Mesothelial cell of epicardium (in vitro differentiated cells): ENCODE measurements at regions not wholly inside any gene's neighbourhood (a gene's known extent, or its start where the extent isn't known, plus 50 kb on each side); places are given as distances from the start of the nearest gene placed in this dataset.

ENCODE experiments used
- DNase-seq, 2 experiments: peaks; one replicate each; pipeline ENCODE4 v3.0.0; 2021; ENCODE audit warnings: low spot score in 2 of 2; ENCODE audit not compliant: unreplicated experiment in 2 of 2
- H3K27ac Mint-ChIP-seq: 2 replicates; pipeline ENCODE4 v1.8.0; 2021; ENCODE audit warnings: mixed read lengths
- H3K27me3 Mint-ChIP-seq: 2 replicates; pipeline ENCODE4 v1.8.0; 2021; ENCODE audit warnings: low read depth, mixed read lengths
- H3K36me3 Mint-ChIP-seq: 2 replicates; pipeline ENCODE4 v1.8.0; 2021; ENCODE audit warnings: mixed read lengths
- H3K4me1 Mint-ChIP-seq: 2 replicates; pipeline ENCODE4 v1.8.0; 2021; ENCODE audit warnings: mixed read lengths
- H3K4me3 Mint-ChIP-seq: 2 replicates; pipeline ENCODE4 v1.8.0; 2021; ENCODE audit warnings: mild to moderate bottlenecking, moderate library complexity, mixed read lengths
- H3K9me3 Mint-ChIP-seq: 2 replicates; pipeline ENCODE4 v1.8.0; 2021; ENCODE audit warnings: mixed read lengths
- TF ChIP-seq, protein P1 (sequence below): fragments of 200-600 bp; sonication (generic); IDR thresholded peaks from one replicate; pipeline ENCODE4 v1.5.0; 2021; ENCODE audit warnings: antibody characterized with exemption; ENCODE audit not compliant: unreplicated experiment

DNA sequence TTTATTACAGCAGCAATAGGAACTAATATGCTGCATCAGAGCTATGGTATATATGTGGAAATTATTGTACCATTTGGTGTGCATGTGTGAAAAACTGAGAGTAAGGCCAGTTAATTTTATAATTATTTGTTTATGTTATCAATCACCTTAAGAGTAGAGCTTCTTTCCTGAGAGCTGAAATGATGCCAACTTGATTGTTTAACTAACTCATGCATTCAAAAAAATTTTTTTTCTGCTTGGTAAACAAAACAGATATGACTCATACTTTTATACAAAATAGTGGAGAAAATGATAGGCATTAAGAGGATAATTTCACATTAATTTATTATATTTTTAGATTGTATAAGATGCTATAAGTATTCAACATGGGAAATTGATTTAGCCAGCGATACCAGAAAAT is 622.7 kb downstream of the RAPGEF2 start:
- TF ChIP-seq, protein P1, sequence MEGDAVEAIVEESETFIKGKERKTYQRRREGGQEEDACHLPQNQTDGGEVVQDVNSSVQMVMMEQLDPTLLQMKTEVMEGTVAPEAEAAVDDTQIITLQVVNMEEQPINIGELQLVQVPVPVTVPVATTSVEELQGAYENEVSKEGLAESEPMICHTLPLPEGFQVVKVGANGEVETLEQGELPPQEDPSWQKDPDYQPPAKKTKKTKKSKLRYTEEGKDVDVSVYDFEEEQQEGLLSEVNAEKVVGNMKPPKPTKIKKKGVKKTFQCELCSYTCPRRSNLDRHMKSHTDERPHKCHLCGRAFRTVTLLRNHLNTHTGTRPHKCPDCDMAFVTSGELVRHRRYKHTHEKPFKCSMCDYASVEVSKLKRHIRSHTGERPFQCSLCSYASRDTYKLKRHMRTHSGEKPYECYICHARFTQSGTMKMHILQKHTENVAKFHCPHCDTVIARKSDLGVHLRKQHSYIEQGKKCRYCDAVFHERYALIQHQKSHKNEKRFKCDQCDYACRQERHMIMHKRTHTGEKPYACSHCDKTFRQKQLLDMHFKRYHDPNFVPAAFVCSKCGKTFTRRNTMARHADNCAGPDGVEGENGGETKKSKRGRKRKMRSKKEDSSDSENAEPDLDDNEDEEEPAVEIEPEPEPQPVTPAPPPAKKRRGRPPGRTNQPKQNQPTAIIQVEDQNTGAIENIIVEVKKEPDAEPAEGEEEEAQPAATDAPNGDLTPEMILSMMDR: no peak
- no peak for DNase-seq
- Mint-ChIP-seq H3K27ac (no peak overlapping the region), H3K36me3 (no peaks in the 10 kb centered on the region), H3K4me3 (no peak overlapping the region), H3K4me1 (no peaks in the 10 kb centered on the region), H3K9me3 (no peaks in the 10 kb centered on the region), H3K27me3 (no peaks in the 10 kb centered on the region)

DNA sequence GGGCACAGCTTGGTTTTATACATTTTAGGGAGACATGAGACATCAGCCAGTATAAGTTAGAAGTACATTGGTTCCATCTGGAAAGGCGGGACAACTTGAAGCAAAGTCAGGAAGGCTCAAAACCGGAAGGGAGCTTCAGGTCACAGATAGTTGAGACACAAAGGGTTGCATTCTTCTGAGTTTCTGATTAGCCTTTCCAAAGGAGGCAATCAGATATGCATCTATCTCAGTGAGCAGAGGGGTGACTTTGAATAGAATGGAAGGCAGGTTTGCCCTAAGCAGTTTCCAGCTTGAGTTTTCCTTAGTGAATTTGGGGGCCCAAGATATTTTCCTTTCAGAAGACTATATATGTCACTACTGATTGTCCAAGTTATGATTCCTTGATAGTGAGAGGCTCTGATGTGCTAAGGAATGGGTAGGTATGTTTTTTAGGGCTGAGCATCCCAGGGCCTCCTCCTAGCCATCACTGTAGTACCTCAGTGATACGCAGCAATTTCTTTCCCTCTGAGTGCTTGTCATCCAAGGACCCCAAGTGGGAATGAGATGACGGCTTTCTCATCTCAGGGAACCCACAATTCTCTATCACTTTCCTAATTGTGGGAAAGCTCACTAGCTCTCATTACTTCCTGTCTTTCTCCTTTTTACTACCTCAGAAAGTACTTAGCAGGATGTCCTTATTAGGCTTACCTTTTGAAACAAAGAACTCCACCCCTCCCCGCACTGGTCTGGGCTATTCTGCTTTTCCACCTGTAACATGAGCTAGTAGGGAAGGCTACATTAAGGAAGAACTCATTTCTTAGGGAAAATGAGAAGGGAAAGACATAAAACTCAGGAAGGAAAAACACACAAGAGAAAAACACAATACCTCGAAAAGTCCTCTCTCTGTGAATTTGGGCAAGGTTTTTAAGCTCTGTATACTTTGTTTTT is 632.7 kb downstream of the RAPGEF2 start:
- H3K27me3 Mint-ChIP-seq: no peaks in the 10 kb centered on the region
- no peaks in the 10 kb centered on the region for H3K36me3 Mint-ChIP-seq
- H3K9me3 Mint-ChIP-seq: peaks cover 4% of the 10 kb centered on the region
- no peak overlapping the region for H3K27ac Mint-ChIP-seq
- TF ChIP-seq, protein P1: no peak
- DNase-seq: no peak
- H3K4me3 Mint-ChIP-seq: no peak overlapping the region
- no peaks in the 10 kb centered on the region for H3K4me1 Mint-ChIP-seq

DNA sequence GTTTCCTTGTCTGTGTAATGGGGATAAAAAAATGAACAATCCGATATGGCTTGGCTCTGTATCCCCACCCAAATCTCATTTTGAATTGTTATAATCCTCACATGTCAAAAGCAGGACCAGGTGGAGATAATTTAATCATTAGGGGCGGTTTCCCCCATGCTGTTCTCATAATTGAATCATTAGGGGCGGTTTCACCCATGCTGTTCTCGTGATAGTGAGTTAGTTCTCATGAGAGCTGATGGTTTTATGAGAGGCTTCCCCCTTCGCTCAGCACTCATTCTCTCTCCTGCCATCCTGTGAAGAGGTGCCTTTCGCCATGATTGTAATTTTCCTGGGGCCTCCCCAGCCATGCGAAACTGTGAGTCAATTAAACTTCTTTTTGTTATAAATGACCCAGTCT is 633.5 kb downstream of the RAPGEF2 start:
- H3K27ac Mint-ChIP-seq: no peak overlapping the region
- no peaks in the 10 kb centered on the region for H3K36me3 Mint-ChIP-seq
- H3K4me3 Mint-ChIP-seq: no peak overlapping the region
- H3K9me3 Mint-ChIP-seq: peaks cover 13% of the 10 kb centered on the region
- TF ChIP-seq, protein P1: no peak
- no peak for DNase-seq
- H3K4me1 Mint-ChIP-seq: no peaks in the 10 kb centered on the region
- no peaks in the 10 kb centered on the region for H3K27me3 Mint-ChIP-seq

DNA sequence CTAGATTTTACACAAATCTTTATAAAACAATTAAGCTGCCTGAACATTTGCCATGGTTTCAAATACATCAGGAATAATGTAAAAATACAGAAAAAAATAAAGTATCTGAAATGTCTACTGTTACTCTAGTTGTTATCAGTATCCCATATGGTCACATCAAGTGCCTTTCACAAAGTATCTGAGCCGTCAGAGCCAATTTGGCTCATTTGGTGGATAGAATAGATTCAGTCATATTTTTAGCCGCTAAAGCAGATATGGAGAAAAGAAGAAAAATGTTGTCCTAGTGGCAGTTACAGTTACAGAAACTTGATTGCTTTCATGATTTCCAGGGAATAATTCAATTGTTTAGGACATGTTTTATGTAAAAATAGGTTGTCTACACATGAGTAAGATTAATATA is 641.1 kb downstream of the RAPGEF2 start:
- peaks cover 28% of the 10 kb centered on the region for H3K9me3 Mint-ChIP-seq
- no peak for DNase-seq
- no peak overlapping the region for H3K27ac Mint-ChIP-seq
- H3K4me3 Mint-ChIP-seq: no peak overlapping the region
- TF ChIP-seq, protein P1: no peak
- no peaks in the 10 kb centered on the region for H3K4me1 Mint-ChIP-seq
- H3K27me3 Mint-ChIP-seq: no peaks in the 10 kb centered on the region
- H3K36me3 Mint-ChIP-seq: no peaks in the 10 kb centered on the region

DNA sequence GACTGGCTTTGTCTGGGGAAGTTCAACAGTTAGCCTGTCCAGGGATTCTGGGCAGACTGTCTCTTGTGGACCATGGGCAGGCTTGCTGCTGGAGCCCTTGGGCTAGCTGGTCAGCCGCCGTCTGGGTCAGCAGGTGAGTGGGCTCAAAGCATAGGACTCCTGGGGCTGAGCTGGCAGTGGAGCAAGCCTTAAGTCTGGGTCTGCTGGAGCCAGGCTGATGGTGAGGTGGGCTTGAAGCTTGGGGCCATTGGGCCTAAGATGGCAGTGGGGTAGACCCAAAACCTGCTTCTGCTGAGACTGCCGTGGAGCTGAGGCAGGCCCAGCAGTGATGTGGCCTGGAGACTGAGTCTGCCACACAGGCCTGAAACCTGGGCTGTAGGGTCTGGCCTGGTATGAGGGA is 645.1 kb downstream of the RAPGEF2 start:
- H3K9me3 Mint-ChIP-seq: peaks cover 9% of the 10 kb centered on the region

More for the DNA sequence above, 645.1 kb downstream of the RAPGEF2 start:
- H3K4me1 Mint-ChIP-seq: no peaks in the 10 kb centered on the region
- no peak overlapping the region for H3K4me3 Mint-ChIP-seq
- H3K27ac Mint-ChIP-seq: no peak overlapping the region
- no peaks in the 10 kb centered on the region for H3K36me3 Mint-ChIP-seq
- TF ChIP-seq, protein P1: no peak
- DNase-seq: no peak
- peaks cover 1% of the 10 kb centered on the region for H3K27me3 Mint-ChIP-seq
